ENCODE measurements at regions not wholly inside any gene's neighbourhood (a gene's known extent, or its start where the extent isn't known, plus 50 kb on each side); places are given as distances from the start of the nearest gene placed in this dataset.
A peak's percentile ranks its signal among the peaks of the same experiment; 100 is the strongest.

DNA sequence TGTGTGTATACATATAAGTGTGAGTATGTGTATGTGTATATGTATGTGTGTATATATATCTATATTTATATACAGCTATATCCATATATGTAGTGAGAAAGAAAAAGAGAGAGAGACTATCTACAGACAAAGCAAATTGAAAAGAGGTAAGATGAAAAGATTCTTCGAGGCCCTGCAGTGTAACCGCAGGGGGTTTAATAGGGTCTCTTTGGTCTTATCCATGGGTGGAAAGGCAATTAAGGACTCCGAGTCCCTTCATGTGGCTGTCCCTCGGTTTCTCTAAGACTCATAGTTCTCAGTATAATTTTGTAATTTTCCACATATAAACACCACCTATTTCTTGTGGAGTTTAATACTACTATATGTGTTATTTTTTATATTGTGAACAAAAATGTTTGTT is 50.6 kb upstream of the JAZF1 start:
- H3K4me1 ChIP-seq, result no peaks in the 10 kb centered on the region
- no peaks in the 10 kb centered on the region for H3K36me3 ChIP-seq
- H3K4me3 ChIP-seq, result no peak overlapping the region
- TF ChIP-seq, protein P1, sequence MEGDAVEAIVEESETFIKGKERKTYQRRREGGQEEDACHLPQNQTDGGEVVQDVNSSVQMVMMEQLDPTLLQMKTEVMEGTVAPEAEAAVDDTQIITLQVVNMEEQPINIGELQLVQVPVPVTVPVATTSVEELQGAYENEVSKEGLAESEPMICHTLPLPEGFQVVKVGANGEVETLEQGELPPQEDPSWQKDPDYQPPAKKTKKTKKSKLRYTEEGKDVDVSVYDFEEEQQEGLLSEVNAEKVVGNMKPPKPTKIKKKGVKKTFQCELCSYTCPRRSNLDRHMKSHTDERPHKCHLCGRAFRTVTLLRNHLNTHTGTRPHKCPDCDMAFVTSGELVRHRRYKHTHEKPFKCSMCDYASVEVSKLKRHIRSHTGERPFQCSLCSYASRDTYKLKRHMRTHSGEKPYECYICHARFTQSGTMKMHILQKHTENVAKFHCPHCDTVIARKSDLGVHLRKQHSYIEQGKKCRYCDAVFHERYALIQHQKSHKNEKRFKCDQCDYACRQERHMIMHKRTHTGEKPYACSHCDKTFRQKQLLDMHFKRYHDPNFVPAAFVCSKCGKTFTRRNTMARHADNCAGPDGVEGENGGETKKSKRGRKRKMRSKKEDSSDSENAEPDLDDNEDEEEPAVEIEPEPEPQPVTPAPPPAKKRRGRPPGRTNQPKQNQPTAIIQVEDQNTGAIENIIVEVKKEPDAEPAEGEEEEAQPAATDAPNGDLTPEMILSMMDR (IDR thresholded peaks at IDR 0.05), result no peak
- DNase-seq, result no peak
- no peaks in the 10 kb centered on the region for H3K9me3 ChIP-seq
- no peak overlapping the region for H3K27ac ChIP-seq
- no peaks in the 10 kb centered on the region for H3K27me3 ChIP-seq
- intact Hi-C loops (cut with DNase I; ENCODE audit: low total_unique reads), result no loop called here

DNA sequence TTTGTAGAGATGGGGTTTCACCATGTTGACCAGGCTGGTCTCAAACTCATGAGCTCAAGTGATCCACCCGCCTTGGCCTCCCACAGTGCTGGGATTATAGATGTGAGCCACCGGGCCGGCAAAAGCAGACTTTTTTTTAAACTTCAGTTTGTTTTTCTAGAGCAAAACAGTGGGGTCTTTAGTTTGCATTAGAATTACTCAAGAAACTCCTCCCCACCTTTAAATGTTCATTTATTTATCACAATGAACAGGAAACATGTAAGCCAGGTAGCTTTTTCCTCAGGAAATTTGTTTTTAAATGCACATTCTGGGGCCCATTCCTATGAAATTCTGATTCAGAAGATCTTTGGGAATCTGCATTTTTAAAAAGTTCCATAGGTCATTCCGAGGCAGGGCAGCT is 56.0 kb upstream of the JAZF1 start:
- DNase-seq, result no peak
- Histone ChIP-seq H3K27me3 (no peaks in the 10 kb centered on the region), H3K4me3 (no peak overlapping the region), H3K36me3 (no peaks in the 10 kb centered on the region), H3K27ac (no peak overlapping the region), H3K4me1 (no peaks in the 10 kb centered on the region), H3K9me3 (no peaks in the 10 kb centered on the region)
- TF ChIP-seq, protein P1 (IDR thresholded peaks at IDR 0.05), result no peak
- intact Hi-C loops (cut with DNase I; ENCODE audit: low total_unique reads), result no loop called here

DNA sequence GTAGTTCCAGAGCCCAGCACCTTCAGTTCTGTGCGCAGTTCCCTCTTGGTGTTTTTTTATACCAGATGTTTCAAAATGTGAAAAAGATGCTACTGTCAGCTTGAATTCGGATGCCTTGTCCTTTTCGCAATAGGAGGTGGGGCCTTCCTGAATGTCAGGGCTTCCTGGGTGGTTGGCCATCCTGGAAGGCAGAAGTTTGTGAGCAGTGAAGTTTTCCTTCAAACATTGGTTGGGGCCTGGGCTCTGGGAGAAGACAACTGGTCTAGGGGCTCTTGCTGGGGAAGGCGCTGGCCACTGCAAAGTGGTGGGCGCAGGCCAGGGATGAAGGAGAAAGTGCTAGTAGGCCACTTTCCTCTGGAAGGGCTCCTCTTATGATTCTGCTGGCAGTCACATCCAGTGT is 56.8 kb upstream of the JAZF1 start:
- Histone ChIP-seq H3K36me3 (no peaks in the 10 kb centered on the region), H3K27ac (no peak overlapping the region), H3K4me3 (no peak overlapping the region), H3K4me1 (no peaks in the 10 kb centered on the region), H3K27me3 (no peaks in the 10 kb centered on the region), H3K9me3 (no peaks in the 10 kb centered on the region)
- TF ChIP-seq, protein P1 (IDR thresholded peaks at IDR 0.05), result no peak
- intact Hi-C loops (cut with DNase I; ENCODE audit: low total_unique reads), result no loop called here
- peak; percentile 26 to 64 for DNase-seq

DNA sequence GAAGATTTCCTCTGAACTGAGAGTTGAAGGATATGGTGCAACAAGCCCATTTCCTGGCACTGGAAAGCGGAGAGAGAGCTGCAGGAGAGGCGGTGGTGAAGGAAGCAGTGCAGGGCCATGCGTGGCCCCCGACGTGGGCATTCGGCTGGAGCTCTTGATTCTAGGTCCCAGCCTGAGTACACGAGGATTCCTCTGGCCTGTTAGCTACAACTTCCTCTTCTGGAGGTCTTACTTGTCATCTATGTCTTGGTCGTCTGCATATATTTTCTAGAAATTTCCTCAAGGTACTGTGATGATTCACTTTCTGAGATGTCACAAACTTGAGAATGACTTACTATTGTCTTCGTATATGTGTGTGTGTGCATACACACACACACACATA is 59.2 kb upstream of the JAZF1 start:
- intact Hi-C loops (cut with DNase I; ENCODE audit: low total_unique reads), result no loop called here
- TF ChIP-seq, protein P1 (IDR thresholded peaks at IDR 0.05), result no peak

DNA sequence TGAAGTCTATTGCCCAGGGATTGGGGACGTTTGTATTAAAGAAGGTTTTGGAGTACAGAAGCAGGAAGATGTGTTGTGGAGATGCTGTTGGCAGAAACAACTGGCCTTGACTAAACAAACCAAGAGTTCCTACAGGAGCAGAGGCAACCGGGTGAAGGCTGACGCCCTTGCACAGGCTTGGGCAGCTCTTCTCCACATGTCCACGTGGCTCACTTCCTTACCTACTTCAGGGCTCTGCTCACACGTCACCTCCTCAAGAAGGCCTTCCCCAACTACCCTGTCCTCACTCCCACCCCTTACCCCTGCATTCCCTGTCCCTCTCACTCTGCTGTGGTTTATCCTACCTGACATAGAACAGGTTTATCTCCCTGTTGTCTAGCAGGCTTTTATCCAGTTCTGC is 59.9 kb upstream of the JAZF1 start:
- H3K4me1 ChIP-seq, result no peaks in the 10 kb centered on the region
- H3K4me3 ChIP-seq, result no peak overlapping the region
- no peaks in the 10 kb centered on the region for H3K9me3 ChIP-seq
- intact Hi-C loops (cut with DNase I; ENCODE audit: low total_unique reads), result no loop called here
- TF ChIP-seq, protein P1 (IDR thresholded peaks at IDR 0.05), result no peak
- no peaks in the 10 kb centered on the region for H3K36me3 ChIP-seq
- H3K27ac ChIP-seq, result no peak overlapping the region
- DNase-seq, result no peak
- no peaks in the 10 kb centered on the region for H3K27me3 ChIP-seq

More for the DNA sequence above, 59.2 kb upstream of the JAZF1 start:
- H3K4me3 ChIP-seq, result no peak overlapping the region
- no peaks in the 10 kb centered on the region for H3K9me3 ChIP-seq
- H3K27ac ChIP-seq, result no peak overlapping the region
- H3K4me1 ChIP-seq, result no peaks in the 10 kb centered on the region
- no peaks in the 10 kb centered on the region for H3K36me3 ChIP-seq
- DNase-seq, result no peak
- no peaks in the 10 kb centered on the region for H3K27me3 ChIP-seq

DNA sequence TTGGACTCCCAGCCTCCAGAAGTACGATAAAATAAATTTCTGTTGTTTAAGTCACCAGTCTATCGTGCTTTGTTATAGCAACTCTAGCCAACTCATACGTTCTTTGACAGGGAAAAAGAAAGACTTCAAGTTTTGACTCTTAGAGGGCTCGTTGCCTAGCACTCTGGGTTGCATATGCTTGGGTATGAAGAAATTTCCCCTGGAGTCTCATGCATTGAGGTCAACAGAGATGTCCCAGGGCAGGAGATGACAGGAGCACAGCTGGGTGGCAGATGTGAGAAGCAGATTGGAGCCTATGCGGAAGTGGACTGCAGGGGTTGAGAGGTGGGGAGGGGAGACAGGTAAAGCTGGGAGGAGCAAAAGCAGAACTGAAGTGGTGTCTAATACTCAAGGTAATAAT is 63.3 kb upstream of the JAZF1 start:
- no peak for DNase-seq
- intact Hi-C loops (cut with DNase I; ENCODE audit: low total_unique reads), result no loop called here
- no peak overlapping the region for H3K4me3 ChIP-seq
- no peaks in the 10 kb centered on the region for H3K4me1 ChIP-seq
- TF ChIP-seq, protein P1 (IDR thresholded peaks at IDR 0.05), result no peak
- H3K27ac ChIP-seq, result no peak overlapping the region
- H3K36me3 ChIP-seq, result no peaks in the 10 kb centered on the region
- no peaks in the 10 kb centered on the region for H3K9me3 ChIP-seq
- H3K27me3 ChIP-seq, result no peaks in the 10 kb centered on the region

Data from tibial artery (tissue), 4 donors.